Mucosa of descending colon (tissue), 3 donors: ENCODE measurements at regions not wholly inside any gene's neighbourhood (a gene's known extent, or its start where the extent isn't known, plus 50 kb on each side); places are given as distances from the start of the nearest gene placed in this dataset.

Experiments
- ATAC-seq: fragments of 200-7000 bp; cut with Tn5 transposase; one replicate; pipeline ENCODE4 v1.9.1; 2020; ENCODE audit warnings: mild to moderate bottlenecking, moderate library complexity
- DNase-seq, 3 donors: peaks; one replicate each; pipeline ENCODE4 v3.0.0-alpha.2; 2020
- H3K36me3 ChIP-seq: fragments of 200-600 bp; one replicate; pipeline ENCODE4 v1.8.0; 2021; ENCODE audit warnings: low read depth, mild to moderate bottlenecking
- H3K4me1 ChIP-seq: fragments of 200-600 bp; one replicate; pipeline ENCODE4 v1.8.0; 2021; ENCODE audit warnings: low read depth, mild to moderate bottlenecking
- H3K4me3 ChIP-seq: fragments of 200-600 bp; one replicate; pipeline ENCODE4 v1.8.0; 2021; ENCODE audit warnings: mild to moderate bottlenecking
- H3K9me3 ChIP-seq: fragments of 200-600 bp; one replicate; pipeline ENCODE4 v1.8.0; 2021; ENCODE audit warnings: mild to moderate bottlenecking
- CTCF ChIP-seq: fragments of 200-600 bp; IDR thresholded peaks from one replicate; pipeline ENCODE4 v1.8.0; 2022; ENCODE audit warnings: antibody characterized with exemption, mild to moderate bottlenecking
- intact Hi-C, 2 donors: fragments of 100-400 bp; cut with DNase I in 1 of 2; cut with micrococcal nuclease in 1 of 2; formaldehyde crosslinking; loops; one replicate each; pipeline versions ENCODE4 v1.11.0 to v1.11.1; 2022; cut with DNase I, micrococcal nuclease
- donor health status: DM: no; HTN: no; CAD: no; lungs with moderate emphysema.
- donor health status: DM: no; HTN: no; CAD: no.
- donor health status: DM: no; HTN: yes; CAD: no.

DNA sequence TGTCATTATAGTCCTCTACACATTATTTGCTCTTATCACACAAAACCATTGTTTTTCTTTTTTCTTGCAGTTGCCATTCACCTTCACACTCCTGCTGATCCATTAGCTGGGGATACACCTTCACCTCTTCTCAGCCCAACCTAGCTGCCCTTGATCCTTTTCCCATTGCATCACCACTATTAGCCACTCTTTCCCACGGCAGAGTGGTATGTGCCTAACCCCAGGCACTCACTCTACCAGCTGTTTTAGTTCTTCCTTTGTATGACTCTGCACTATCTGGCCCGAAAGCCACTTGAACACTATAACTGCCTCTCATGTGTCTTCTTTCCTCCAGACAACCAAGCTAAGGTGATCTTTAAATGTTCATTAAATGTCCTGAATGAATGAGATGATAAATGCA, 145.4 kb upstream of the PIK3C3 start:
- intact Hi-C loops, result no loop called here
- no peak for TF ChIP-seq CTCF
- H3K9me3 ChIP-seq, result no peaks in the 10 kb centered on the region
- ATAC-seq (no peak), DNase-seq (no peak)
- H3K4me3 ChIP-seq, result no peak overlapping the region
- H3K36me3 ChIP-seq, result no peaks in the 10 kb centered on the region
- H3K4me1 ChIP-seq, result no peaks in the 10 kb centered on the region

DNA sequence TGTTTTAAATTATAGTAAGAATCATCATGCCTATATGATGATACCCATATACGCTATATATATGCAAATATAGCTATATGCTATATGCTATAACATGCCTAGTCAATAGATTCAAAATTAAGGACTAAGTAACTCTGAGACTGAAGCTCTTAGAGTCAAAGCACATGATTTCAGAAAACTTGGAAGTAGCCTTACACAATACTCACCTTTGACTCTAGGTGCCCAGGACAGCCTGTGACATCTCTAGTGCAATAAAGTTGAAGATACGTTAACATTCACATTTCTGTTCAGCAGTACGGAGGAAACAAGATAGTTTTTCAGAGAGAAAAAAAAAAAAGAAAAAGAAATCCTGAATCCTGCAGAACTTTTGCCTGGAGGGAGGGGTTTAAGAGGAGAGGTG, 149.7 kb upstream of the PIK3C3 start:
- no peak for TF ChIP-seq CTCF
- intact Hi-C loops, result no loop called here
- H3K9me3 ChIP-seq, result no peaks in the 10 kb centered on the region
- DNase-seq, result no peak
- ATAC-seq, result no peak
- no peaks in the 10 kb centered on the region for H3K4me1 ChIP-seq
- no peak overlapping the region for H3K4me3 ChIP-seq
- no peaks in the 10 kb centered on the region for H3K36me3 ChIP-seq

GRCh38 chr18:41798879-41799278, 156.2 kb upstream of the PIK3C3 start:
- H3K4me1 ChIP-seq, result no peaks in the 10 kb centered on the region
- no peak for DNase-seq
- no peak overlapping the region for H3K4me3 ChIP-seq
- no peaks in the 10 kb centered on the region for H3K36me3 ChIP-seq
- no peaks in the 10 kb centered on the region for H3K9me3 ChIP-seq
- TF ChIP-seq CTCF, result no peak
- intact Hi-C loops, result no loop called here
- no peak for ATAC-seq

DNA sequence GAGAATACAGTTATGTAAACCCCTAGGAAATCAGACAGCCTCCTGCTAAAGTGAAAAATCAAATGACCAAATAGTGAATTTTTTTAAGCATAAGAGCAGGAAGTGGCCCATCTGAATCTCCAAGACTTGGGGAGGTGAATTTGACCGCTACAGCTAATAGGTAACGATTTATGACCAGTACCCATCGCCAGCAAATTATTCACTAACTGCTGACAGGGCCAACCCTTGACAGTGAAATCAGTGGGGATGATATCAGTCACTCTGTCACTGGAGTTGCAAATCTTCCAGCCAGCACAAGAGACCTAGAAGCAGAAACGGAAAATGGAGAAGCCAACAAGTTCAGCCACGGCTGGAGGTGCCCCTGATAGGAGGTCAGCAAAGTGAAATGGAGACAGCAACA, 164.3 kb upstream of the PIK3C3 start:
- H3K4me1 ChIP-seq, result no peaks in the 10 kb centered on the region
- intact Hi-C loops, result no loop called here
- no peak overlapping the region for H3K4me3 ChIP-seq
- DNase-seq (no peak), ATAC-seq (no peak)
- H3K36me3 ChIP-seq, result no peaks in the 10 kb centered on the region
- no peaks in the 10 kb centered on the region for H3K9me3 ChIP-seq
- no peak for TF ChIP-seq CTCF

GRCh38 chr18:41789001-41789400, 166.0 kb upstream of the PIK3C3 start:
- H3K4me3 ChIP-seq, result no peak overlapping the region
- no peaks in the 10 kb centered on the region for H3K36me3 ChIP-seq
- no peak for ATAC-seq
- intact Hi-C loops, result no loop called here
- no peaks in the 10 kb centered on the region for H3K4me1 ChIP-seq
- no peak for DNase-seq
- H3K9me3 ChIP-seq, result no peaks in the 10 kb centered on the region
- TF ChIP-seq CTCF, result no peak

DNA sequence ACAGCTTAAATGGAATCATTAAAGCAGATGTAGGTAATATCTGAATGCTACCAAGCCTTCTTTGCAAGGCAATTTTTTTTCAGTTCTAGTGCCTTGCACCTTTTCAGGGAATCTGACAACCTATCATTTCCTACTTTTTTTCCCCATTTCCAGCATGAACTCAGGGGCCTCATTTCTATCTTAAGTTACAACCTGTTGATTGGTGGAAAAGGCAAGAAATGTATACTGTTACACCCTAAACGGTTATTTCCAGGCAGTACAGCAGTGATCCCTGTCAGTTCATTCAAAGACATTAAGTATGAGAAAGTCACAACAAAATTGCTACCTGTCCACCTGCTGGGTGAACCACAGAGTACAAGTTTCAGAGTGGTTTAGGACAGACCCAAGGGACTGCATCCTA, 171.2 kb upstream of the PIK3C3 start:
- Histone ChIP-seq H3K36me3 (no peaks in the 10 kb centered on the region), H3K4me1 (no peaks in the 10 kb centered on the region), H3K9me3 (no peaks in the 10 kb centered on the region), H3K4me3 (no peak overlapping the region)
- ATAC-seq (no peak), DNase-seq (no peak)
- no peak for TF ChIP-seq CTCF
- intact Hi-C loops, result no loop called here
